ENCODE measurements at regions not wholly inside any gene's neighbourhood (a gene's known extent, or its start where the extent isn't known, plus 50 kb on each side); places are given as distances from the start of the nearest gene placed in this dataset.

DNA sequence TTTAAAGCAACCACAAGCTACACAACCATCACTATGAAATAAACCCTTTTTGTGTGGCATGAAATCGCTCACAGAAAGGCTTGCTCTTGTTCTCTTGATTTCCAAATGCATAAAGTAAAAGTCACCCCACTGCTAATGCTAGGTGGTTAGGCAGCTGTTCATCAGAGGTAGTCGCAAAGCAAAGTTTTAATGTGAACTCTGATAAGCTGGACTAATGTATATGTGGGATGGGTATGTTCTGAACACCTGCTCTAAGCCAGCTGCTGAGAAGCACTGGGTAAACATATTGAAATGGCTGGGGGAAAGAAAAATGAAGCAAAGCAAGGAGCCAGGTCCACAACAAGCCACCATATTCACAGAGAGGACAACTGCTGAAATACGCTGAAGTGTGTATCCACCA lies 142.3 kb downstream of the KLF12 start:
- no peak for DNase-seq (ENCODE audit: low spot score)
- H3K27me3 ChIP-seq: no peaks in the 10 kb centered on the region

GRCh38 chr13:73991384-73991783 lies 142.8 kb downstream of the KLF12 start:
- H3K27ac ChIP-seq: no peak overlapping the region
- no peaks in the 10 kb centered on the region for H3K9me3 ChIP-seq
- TF ChIP-seq, protein P1, sequence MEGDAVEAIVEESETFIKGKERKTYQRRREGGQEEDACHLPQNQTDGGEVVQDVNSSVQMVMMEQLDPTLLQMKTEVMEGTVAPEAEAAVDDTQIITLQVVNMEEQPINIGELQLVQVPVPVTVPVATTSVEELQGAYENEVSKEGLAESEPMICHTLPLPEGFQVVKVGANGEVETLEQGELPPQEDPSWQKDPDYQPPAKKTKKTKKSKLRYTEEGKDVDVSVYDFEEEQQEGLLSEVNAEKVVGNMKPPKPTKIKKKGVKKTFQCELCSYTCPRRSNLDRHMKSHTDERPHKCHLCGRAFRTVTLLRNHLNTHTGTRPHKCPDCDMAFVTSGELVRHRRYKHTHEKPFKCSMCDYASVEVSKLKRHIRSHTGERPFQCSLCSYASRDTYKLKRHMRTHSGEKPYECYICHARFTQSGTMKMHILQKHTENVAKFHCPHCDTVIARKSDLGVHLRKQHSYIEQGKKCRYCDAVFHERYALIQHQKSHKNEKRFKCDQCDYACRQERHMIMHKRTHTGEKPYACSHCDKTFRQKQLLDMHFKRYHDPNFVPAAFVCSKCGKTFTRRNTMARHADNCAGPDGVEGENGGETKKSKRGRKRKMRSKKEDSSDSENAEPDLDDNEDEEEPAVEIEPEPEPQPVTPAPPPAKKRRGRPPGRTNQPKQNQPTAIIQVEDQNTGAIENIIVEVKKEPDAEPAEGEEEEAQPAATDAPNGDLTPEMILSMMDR (IDR thresholded peaks at IDR 0.05): no peak
- no peaks in the 10 kb centered on the region for H3K36me3 ChIP-seq
- DNase-seq (ENCODE audit: low spot score): no peak
- H3K4me3 ChIP-seq: no peak overlapping the region
- no peaks in the 10 kb centered on the region for H3K27me3 ChIP-seq
- H3K4me1 ChIP-seq: peaks cover 0 to 7% of the 10 kb centered on the region in 2 donors

More for the DNA sequence above, 142.3 kb downstream of the KLF12 start:
- TF ChIP-seq, protein P1 (IDR thresholded peaks at IDR 0.05): no peak
- H3K4me3 ChIP-seq: no peak overlapping the region
- no peak overlapping the region for H3K27ac ChIP-seq
- peaks cover 0 to 7% of the 10 kb centered on the region in 2 donors for H3K4me1 ChIP-seq
- no peaks in the 10 kb centered on the region for H3K9me3 ChIP-seq
- H3K36me3 ChIP-seq: no peaks in the 10 kb centered on the region

DNA sequence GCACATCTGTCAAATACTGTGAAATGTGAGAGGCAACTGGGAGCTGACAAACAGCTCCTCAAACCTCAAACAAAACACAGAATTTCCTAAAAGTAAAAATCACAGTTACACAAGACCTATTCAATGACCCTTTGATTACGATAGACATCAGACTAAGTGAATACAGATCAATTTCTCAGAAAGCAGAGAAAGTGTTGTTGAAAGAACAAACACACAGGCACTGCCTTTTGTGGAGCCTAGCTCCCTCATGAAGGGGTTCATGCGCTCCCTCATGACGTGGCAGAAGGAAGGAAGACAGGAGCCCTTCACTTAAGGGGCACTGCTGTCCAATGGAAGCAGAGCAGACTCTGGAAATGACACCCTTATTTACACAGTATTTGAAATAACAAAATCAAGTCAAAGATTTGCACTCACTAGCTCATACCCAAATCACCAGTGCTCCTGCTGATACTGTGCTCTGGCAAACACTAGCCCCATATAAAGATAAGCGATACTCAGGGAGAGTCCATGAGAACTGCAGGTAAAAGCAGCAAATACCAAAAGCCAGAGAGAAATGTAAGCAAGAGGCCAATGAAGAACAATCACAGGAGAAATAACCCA lies 144.9 kb downstream of the KLF12 start:
- Histone ChIP-seq H3K27me3 (no peaks in the 10 kb centered on the region), H3K36me3 (no peaks in the 10 kb centered on the region), H3K4me1 (peaks cover 0 to 11% of the 10 kb centered on the region in 2 donors), H3K27ac (no peak overlapping the region), H3K4me3 (no peak overlapping the region), H3K9me3 (no peaks in the 10 kb centered on the region)
- no peak for DNase-seq (ENCODE audit: low spot score)
- TF ChIP-seq, protein P1 (IDR thresholded peaks at IDR 0.05): no peak

- no peak overlapping the region for H3K27ac ChIP-seq
- H3K27me3 ChIP-seq: no peaks in the 10 kb centered on the region
- TF ChIP-seq, protein P1 (IDR thresholded peaks at IDR 0.05): no peak
- DNase-seq (ENCODE audit: low spot score): no peak
- no peaks in the 10 kb centered on the region for H3K36me3 ChIP-seq
- no peaks in the 10 kb centered on the region for H3K9me3 ChIP-seq
- peaks cover 0 to 20% of the 10 kb centered on the region in 2 donors for H3K4me1 ChIP-seq
- H3K4me3 ChIP-seq: no peak overlapping the region
Observed at GRCh38 chr13:73988461-73988860, 145.7 kb downstream of the KLF12 start.

- Histone ChIP-seq H3K27me3 (no peaks in the 10 kb centered on the region), H3K36me3 (no peaks in the 10 kb centered on the region), H3K9me3 (no peaks in the 10 kb centered on the region), H3K4me1 (peaks cover 0 to 28% of the 10 kb centered on the region in 2 donors), H3K27ac (no peak overlapping the region), H3K4me3 (no peak overlapping the region)
- DNase-seq (ENCODE audit: low spot score): no peak
- TF ChIP-seq, protein P1 (IDR thresholded peaks at IDR 0.05): no peak
Observed at GRCh38 chr13:73987618-73988017, 146.6 kb downstream of the KLF12 start.

GRCh38 chr13:73985783-73986182 lies 148.4 kb downstream of the KLF12 start:
- DNase-seq (ENCODE audit: low spot score): no peak

More at GRCh38 chr13:73985783-73986182, 148.4 kb downstream of the KLF12 start:
- Histone ChIP-seq H3K4me1 (peaks cover 0 to 35% of the 10 kb centered on the region in 2 donors), H3K27me3 (no peaks in the 10 kb centered on the region), H3K9me3 (no peaks in the 10 kb centered on the region), H3K4me3 (no peak overlapping the region), H3K36me3 (no peaks in the 10 kb centered on the region), H3K27ac (no peak overlapping the region)
- TF ChIP-seq, protein P1 (IDR thresholded peaks at IDR 0.05): no peak

Measured in right atrium auricular region (tissue), 2 donors.